ENCODE measurements at regions not wholly inside any gene's neighbourhood (a gene's known extent, or its start where the extent isn't known, plus 50 kb on each side); places are given as distances from the start of the nearest gene placed in this dataset.

- TF ChIP-seq CTCF (IDR thresholded peaks at IDR 0.05) = no peak
- TF ChIP-seq POLR2AphosphoS5 (IDR thresholded peaks at IDR 0.05) = no peak
Measured at GRCh38 chr13:33751151-33751550, 66.8 kb upstream of the RFC3 start.
